ENCODE measurements at regions not wholly inside any gene's neighbourhood (a gene's known extent, or its start where the extent isn't known, plus 50 kb on each side); places are given as distances from the start of the nearest gene placed in this dataset.

- Histone ChIP-seq H3K4me3 (ENCODE audit: low read depth, low read length) (no peak overlapping the region), H3K9me3 (ENCODE audit: severe bottlenecking) (no peaks in the 10 kb centered on the region), H3K27ac (no peak overlapping the region), H3K27me3 (ENCODE audit: insufficient read depth, low read depth, severe bottlenecking) (no peaks in the 10 kb centered on the region), H3K36me3 (no peaks in the 10 kb centered on the region)
- DNase-seq: no peak
- TF ChIP-seq CTCF (IDR thresholded peaks at IDR 0.05; ENCODE audit: low read depth, low read length): no peak
These were observed 98.5 kb upstream of the CD53 start for GRCh38 chr1:110774398-110774797.

GRCh38 chr1:110773813-110774212 lies 99.1 kb upstream of the KCNA3 start:
- Histone ChIP-seq H3K27me3 (ENCODE audit: insufficient read depth, low read depth, severe bottlenecking) (no peaks in the 10 kb centered on the region), H3K36me3 (no peaks in the 10 kb centered on the region), H3K9me3 (ENCODE audit: severe bottlenecking) (no peaks in the 10 kb centered on the region), H3K27ac (no peak overlapping the region), H3K4me3 (ENCODE audit: low read depth, low read length) (no peak overlapping the region)
- no peak for TF ChIP-seq CTCF (IDR thresholded peaks at IDR 0.05; ENCODE audit: low read depth, low read length)
- DNase-seq: no peak

GRCh38 chr1:110771245-110772022 lies 96.7 kb upstream of the KCNA3 start:
- no peak for TF ChIP-seq CTCF (IDR thresholded peaks at IDR 0.05; ENCODE audit: low read depth, low read length)
- no peak for DNase-seq
- H3K9me3 ChIP-seq (ENCODE audit: severe bottlenecking): no peaks in the 10 kb centered on the region
- H3K36me3 ChIP-seq: no peaks in the 10 kb centered on the region
- H3K27me3 ChIP-seq (ENCODE audit: insufficient read depth, low read depth, severe bottlenecking): no peaks in the 10 kb centered on the region
- no peak overlapping the region for H3K27ac ChIP-seq
- no peak overlapping the region for H3K4me3 ChIP-seq (ENCODE audit: low read depth, low read length)

- no peaks in the 10 kb centered on the region for H3K36me3 ChIP-seq
- no peak overlapping the region for H3K4me3 ChIP-seq (ENCODE audit: low read depth, low read length)
- DNase-seq: no peak
- no peak overlapping the region for H3K27ac ChIP-seq
- no peaks in the 10 kb centered on the region for H3K27me3 ChIP-seq (ENCODE audit: insufficient read depth, low read depth, severe bottlenecking)
- no peaks in the 10 kb centered on the region for H3K9me3 ChIP-seq (ENCODE audit: severe bottlenecking)
- TF ChIP-seq CTCF (IDR thresholded peaks at IDR 0.05; ENCODE audit: low read depth, low read length): no peak
These were observed 96.1 kb upstream of the KCNA3 start for GRCh38 chr1:110770832-110771231.

- DNase-seq: no peak
- no peak for TF ChIP-seq CTCF (IDR thresholded peaks at IDR 0.05; ENCODE audit: low read depth, low read length)
- Histone ChIP-seq H3K9me3 (ENCODE audit: severe bottlenecking) (no peaks in the 10 kb centered on the region), H3K4me3 (ENCODE audit: low read depth, low read length) (no peak overlapping the region), H3K27ac (no peak overlapping the region), H3K27me3 (ENCODE audit: insufficient read depth, low read depth, severe bottlenecking) (no peaks in the 10 kb centered on the region), H3K36me3 (no peaks in the 10 kb centered on the region)
These were observed 93.9 kb upstream of the KCNA3 start for GRCh38 chr1:110768605-110769004.

- H3K27me3 ChIP-seq (ENCODE audit: insufficient read depth, low read depth, severe bottlenecking): no peaks in the 10 kb centered on the region
- H3K36me3 ChIP-seq: no peaks in the 10 kb centered on the region
- DNase-seq: no peak
- TF ChIP-seq CTCF (IDR thresholded peaks at IDR 0.05; ENCODE audit: low read depth, low read length): no peak
- no peaks in the 10 kb centered on the region for H3K9me3 ChIP-seq (ENCODE audit: severe bottlenecking)
- H3K4me3 ChIP-seq (ENCODE audit: low read depth, low read length): no peak overlapping the region
- H3K27ac ChIP-seq: no peak overlapping the region
These were observed 91.6 kb upstream of the KCNA3 start for GRCh38 chr1:110766336-110766647.
